ENCODE measurements at regions not wholly inside any gene's neighbourhood (a gene's known extent, or its start where the extent isn't known, plus 50 kb on each side); places are given as distances from the start of the nearest gene placed in this dataset.
A peak's percentile ranks its signal among the peaks of the same experiment; 100 is the strongest.

DNA sequence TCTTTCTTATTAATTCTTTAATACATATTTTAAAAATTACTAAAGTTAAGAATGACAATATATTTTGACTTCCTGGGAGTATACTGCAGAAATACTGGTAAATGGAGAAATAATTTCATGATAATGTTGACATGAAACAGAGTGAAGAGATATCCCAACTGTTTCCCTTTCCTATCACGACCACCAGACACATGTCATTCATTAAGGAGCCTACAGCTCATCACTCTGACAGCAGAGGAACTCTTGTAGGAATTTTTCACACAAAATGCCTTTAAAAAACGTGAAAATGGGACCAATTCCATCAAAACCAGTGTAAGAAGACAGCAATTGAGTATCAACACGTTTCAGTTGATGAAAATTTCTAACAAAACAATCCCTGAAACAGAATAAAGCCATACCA is 172.9 kb upstream of the CPHXL start:
- DNase-seq (ENCODE audit: low read depth), result no peak
- H3K4me3 ChIP-seq (ENCODE audit: low read depth, low read length), result no peak overlapping the region
- no peak for TF ChIP-seq CTCF (IDR thresholded peaks at IDR 0.05; ENCODE audit: insufficient read depth, low read depth, low read length)

DNA sequence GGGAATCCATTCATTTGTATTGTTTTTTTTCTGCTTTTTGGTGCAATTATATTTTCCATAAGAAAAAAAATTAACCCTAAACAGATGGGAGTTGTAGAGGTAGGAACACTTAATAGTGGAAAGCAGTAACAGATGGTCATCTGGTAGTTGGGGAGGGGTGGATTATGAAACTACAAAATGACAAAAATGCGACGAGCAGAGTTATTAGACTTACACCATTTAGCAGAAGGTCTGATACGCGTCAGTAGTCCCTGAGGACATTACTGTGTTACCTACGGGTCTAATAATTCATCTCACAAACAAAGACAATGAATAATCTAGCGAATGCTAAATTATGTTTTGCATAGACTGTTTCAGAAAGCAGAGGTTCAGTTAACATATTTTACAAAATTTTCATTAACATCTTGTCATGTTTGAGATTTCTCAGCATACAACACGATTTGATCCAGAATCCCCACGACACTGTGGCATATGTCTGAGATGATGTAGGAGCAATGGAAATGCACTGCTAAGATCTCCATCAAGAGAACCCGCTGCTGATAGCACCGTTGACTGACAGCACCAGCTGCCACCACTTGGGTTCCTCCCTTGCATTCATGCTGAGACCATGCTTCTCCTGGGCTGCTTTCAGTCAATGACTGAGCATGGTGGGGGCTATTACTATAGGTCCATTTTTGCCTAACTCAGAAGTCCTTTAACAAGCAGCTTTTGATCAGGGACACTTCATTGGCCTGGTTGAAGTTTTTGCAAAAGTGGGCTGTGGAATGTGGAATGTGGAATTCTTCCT is 182.2 kb upstream of the CPHXL start:
- H3K4me3 ChIP-seq (ENCODE audit: low read depth, low read length), result no peak overlapping the region
- no peak for DNase-seq (ENCODE audit: low read depth)
- TF ChIP-seq CTCF (IDR thresholded peaks at IDR 0.05; ENCODE audit: insufficient read depth, low read depth, low read length), result no peak

GRCh38 chr16:75909746-75910145 is 183.5 kb upstream of the CPHXL start:
- no peak overlapping the region for H3K4me3 ChIP-seq (ENCODE audit: low read depth, low read length)
- no peak for TF ChIP-seq CTCF (IDR thresholded peaks at IDR 0.05; ENCODE audit: insufficient read depth, low read depth, low read length)
- no peak for DNase-seq (ENCODE audit: low read depth)

- no peak for TF ChIP-seq CTCF (IDR thresholded peaks at IDR 0.05; ENCODE audit: insufficient read depth, low read depth, low read length)
- DNase-seq (ENCODE audit: low read depth), result peak; percentile 52
- no peak overlapping the region for H3K4me3 ChIP-seq (ENCODE audit: low read depth, low read length)
These were observed 185.6 kb upstream of the CPHXL start for GRCh38 chr16:75911896-75912295.

DNA sequence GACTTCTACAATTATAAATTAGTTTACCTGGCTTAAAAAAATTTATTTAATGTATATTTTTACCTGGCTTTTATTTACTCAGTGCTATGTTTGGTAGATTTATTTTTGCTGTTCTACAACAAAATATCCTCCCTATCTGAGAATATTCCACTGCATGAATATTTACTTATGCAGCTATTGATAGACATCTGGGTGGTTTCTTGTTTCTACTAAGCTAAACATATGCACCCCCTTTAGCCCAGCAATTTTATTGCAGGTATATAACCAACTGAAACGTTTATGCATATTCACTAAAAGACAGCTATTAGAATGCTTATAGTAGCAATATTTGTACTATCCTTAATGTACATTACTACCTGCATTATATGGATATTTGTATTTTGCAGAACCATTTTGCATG is 187.7 kb upstream of the CPHXL start:
- no peak for DNase-seq (ENCODE audit: low read depth)
- no peak overlapping the region for H3K4me3 ChIP-seq (ENCODE audit: low read depth, low read length)
- no peak for TF ChIP-seq CTCF (IDR thresholded peaks at IDR 0.05; ENCODE audit: insufficient read depth, low read depth, low read length)

DNA sequence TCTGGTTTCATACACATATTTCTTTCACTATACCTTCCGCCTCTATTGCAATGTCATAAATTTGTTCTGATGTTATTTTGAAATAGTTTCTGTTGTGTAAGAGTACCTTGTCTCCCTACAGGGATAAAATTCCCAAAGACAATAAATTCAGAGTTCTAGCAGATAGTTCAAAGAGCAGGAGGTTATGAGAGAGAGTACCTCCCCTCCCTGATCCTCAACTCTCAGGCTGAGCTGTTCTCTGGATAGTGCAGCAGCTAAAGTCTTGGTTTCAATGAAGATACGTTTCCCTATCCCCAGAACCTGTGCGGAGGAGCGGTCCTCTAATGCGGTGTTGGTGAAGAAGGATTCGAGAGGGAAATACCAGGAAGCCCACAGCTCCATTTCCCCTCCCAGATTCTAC is 190.2 kb upstream of the CPHXL start:
- DNase-seq (ENCODE audit: low read depth), result no peak
- H3K4me3 ChIP-seq (ENCODE audit: low read depth, low read length), result no peak overlapping the region
- no peak for TF ChIP-seq CTCF (IDR thresholded peaks at IDR 0.05; ENCODE audit: insufficient read depth, low read depth, low read length)

- H3K4me3 ChIP-seq (ENCODE audit: low read depth, low read length), result no peak overlapping the region
- TF ChIP-seq CTCF (IDR thresholded peaks at IDR 0.05; ENCODE audit: insufficient read depth, low read depth, low read length), result no peak
- no peak for DNase-seq (ENCODE audit: low read depth)
These were observed 191.8 kb upstream of the CPHXL start for GRCh38 chr16:75918109-75918508.
